HCT116 (cell line): ENCODE measurements at regions not wholly inside any gene's neighbourhood (a gene's known extent, or its start where the extent isn't known, plus 50 kb on each side); places are given as distances from the start of the nearest gene placed in this dataset.

ENCODE experiments used
- ATAC-seq: fragments of 200-7000 bp; cut with Tn5 transposase; 2 replicates; pipeline ENCODE4 v1.9.1; 2020; ENCODE audit warnings: mild to moderate bottlenecking, moderate library complexity
- BruUV-seq: library from RNA; stranded (reverse); fragments of 400-500 nt; replicated peaks from 2 replicates; lab custom pipeline; 2021; lab: Mats Ljungman, UMichigan
- CTCF ChIA-PET: fragments of 300-600 bp; sonication (Branson Sonifier 250); formaldehyde crosslinking; loops from one replicate; lab custom pipeline; 2021; ENCODE audit warnings: antibody characterized with exemption; lab: Charles Lee
- POLR2A ChIA-PET: fragments of 300-600, 350-600 bp; sonication (Branson Sonifier 250); formaldehyde crosslinking; loops from one replicate; lab custom pipeline; 2021; ENCODE audit warnings: antibody characterized with exemption; lab: Charles Lee
- RAD21 ChIA-PET, 2 experiments: fragments of 300-600 bp; sonication (Branson Sonifier 250); formaldehyde crosslinking; loops; one replicate each; lab custom pipeline; 2023; ENCODE audit warnings: low total read pairs in 2 of 2; ENCODE audit not compliant: uncharacterized antibody in 2 of 2, unreplicated experiment in 2 of 2, low non-redundant PET in 1 of 2; lab: Charles Lee
- DNase-seq: peaks from one replicate; pipeline ENCODE4 v3.0.0-alpha.2; 2010; ENCODE audit warnings: low read depth, low spot score
- H2AFZ ChIP-seq: fragments of 200-600 bp; shearing (Covaris generic), sonication (generic); 2 replicates; pipeline ENCODE4 v1.6.1; 2017; ENCODE audit warnings: low read depth, mixed run types, mixed read lengths, antibody characterized with exemption, low read length; ENCODE audit not compliant: poor library complexity, severe bottlenecking
- H3K27ac ChIP-seq: 2 replicates; pipeline ENCODE4 v1.5.1; 2012; ENCODE audit warnings: low read depth, low read length
- H3K27me3 ChIP-seq: fragments of 200-600 bp; sonication (generic); 2 replicates; pipeline ENCODE4 v1.6.1; 2016; ENCODE audit warnings: mixed run types, low read length, mixed read lengths; ENCODE audit not compliant: insufficient read depth
- H3K36me3 ChIP-seq, 2 experiments: fragments of 200-500 bp in 1 of 2; fragments of 200-600 bp in 1 of 2; sonication (Bioruptor generic) in 1 of 2; sonication (generic) in 1 of 2; 2 replicates each; pipeline versions ENCODE4 v1.5.1 to v1.6.1; 2014 to 2016; ENCODE audit warnings: low read length in 2 of 2, inconsistent platforms in 1 of 2, mixed read lengths in 1 of 2, mixed run types in 1 of 2; ENCODE audit not compliant: insufficient read depth in 2 of 2, control insufficient read depth in 1 of 2
- H3K4me1 ChIP-seq, 2 experiments: fragments of 200-600 bp in 1 of 2; sonication (generic) in 1 of 2; 2 replicates each; pipeline versions ENCODE4 v1.5.1 to v1.6.1; 2012 to 2017; ENCODE audit warnings: low read length in 2 of 2, inconsistent platforms in 1 of 2, mild to moderate bottlenecking in 1 of 2, mixed read lengths in 1 of 2, mixed run types in 1 of 2, moderate library complexity in 1 of 2; ENCODE audit not compliant: insufficient read depth in 2 of 2, control insufficient read depth in 1 of 2
- H3K4me2 ChIP-seq: fragments of 200-600 bp; sonication (generic); 2 replicates; pipeline ENCODE4 v1.6.1; 2017; ENCODE audit warnings: mixed run types, low read length, mixed read lengths
- H3K4me3 ChIP-seq, 2 experiments: fragments of 200-600 bp in 1 of 2; sonication (generic) in 1 of 2; replicated peaks in 1 of 2; 2 replicates each; pipeline ENCODE4 v1.5.1; 2011 to 2016; ENCODE audit warnings: low read length in 2 of 2, control low read depth in 1 of 2, low read depth in 1 of 2, mild to moderate bottlenecking in 1 of 2, mixed read lengths in 1 of 2, mixed run types in 1 of 2
- H3K79me2 ChIP-seq: fragments of 200-600 bp; sonication (generic); 2 replicates; pipeline ENCODE4 v1.6.1; 2017; ENCODE audit warnings: mild to moderate bottlenecking, mixed run types, low read length, moderate library complexity, mixed read lengths; ENCODE audit not compliant: insufficient read depth
- H3K9ac ChIP-seq: fragments of 200-600 bp; sonication (generic); 2 replicates; pipeline ENCODE4 v1.6.1; 2016; ENCODE audit warnings: low read length, mixed read lengths
- H3K9me2 ChIP-seq: fragments of 200-600 bp; sonication (generic), shearing (Covaris generic); 2 replicates; pipeline ENCODE4 v1.6.1; 2017; ENCODE audit warnings: mixed run types, mild to moderate bottlenecking, moderate library complexity; ENCODE audit not compliant: insufficient read depth
- H3K9me3 ChIP-seq, 2 experiments: fragments of 200-500 bp in 1 of 2; fragments of 200-600 bp in 1 of 2; sonication (Bioruptor generic) in 1 of 2; sonication (generic) in 1 of 2; 2 replicates each; pipeline ENCODE4 v1.6.1; 2014 to 2017; ENCODE audit warnings: low read length in 2 of 2, mixed read lengths in 2 of 2, inconsistent platforms in 1 of 2, low read depth in 1 of 2, mild to moderate bottlenecking in 1 of 2, mixed run types in 1 of 2, moderate library complexity in 1 of 2; ENCODE audit not compliant: control insufficient read depth in 1 of 2, insufficient read depth in 1 of 2
- H4K20me1 ChIP-seq: fragments of 200-600 bp; sonication (generic), shearing (Covaris generic); 2 replicates; pipeline ENCODE4 v1.6.1; 2017; ENCODE audit warnings: mixed run types, mild to moderate bottlenecking, moderate library complexity; ENCODE audit not compliant: insufficient read depth
- ATF3 ChIP-seq: IDR thresholded peaks from 2 replicates; pipeline ENCODE4 v1.6.1; 2012
- CTCF ChIP-seq, 3 experiments: fragments of 200-600 bp in 1 of 3; sonication (generic) in 1 of 3; IDR thresholded peaks in 2 of 3; conservative IDR thresholded peaks in 1 of 3; 2 replicates each; pipeline ENCODE4 v1.5.1; 2012 to 2017; ENCODE audit warnings: low read depth in 2 of 3, low read length in 2 of 3, antibody characterized with exemption in 1 of 3, borderline replicate concordance in 1 of 3, control low read depth in 1 of 3, mild to moderate bottlenecking in 1 of 3, mixed read lengths in 1 of 3, mixed run types in 1 of 3, moderate library complexity in 1 of 3; ENCODE audit not compliant: insufficient read depth in 1 of 3
- EZH2 ChIP-seq: fragments of 200-600 bp; sonication (generic); IDR thresholded peaks from 2 replicates; pipeline ENCODE4 v1.6.1; 2017; ENCODE audit warnings: antibody characterized with exemption, mixed run types
- REST ChIP-seq: IDR thresholded peaks from 2 replicates; pipeline ENCODE4 v1.6.1; 2012; ENCODE audit warnings: low read depth
- intact Hi-C: fragments of 100-400 bp; cut with micrococcal nuclease; formaldehyde crosslinking; loops from 2 replicates; pipeline ENCODE4 v1.10.0; 2022

- no peak for TF ChIP-seq REST
These were observed 251.0 kb downstream of the STIM2 start (continued) for GRCh38 chr4:27111627-27112026.

- ChIA-PET POLR2A (no interaction called here), RAD21 (no interaction called here), CTCF (no interaction called here)
- DNase-seq (no peak), ATAC-seq (no peak)
- Histone ChIP-seq H3K4me1 (no peaks in the 10 kb centered on the region), H3K9me3 (no peaks in the 10 kb centered on the region), H3K9ac (no peak overlapping the region), H3K27me3 (peaks cover 26% of the 10 kb centered on the region), H3K4me2 (no peak overlapping the region), H3K79me2 (no peaks in the 10 kb centered on the region), H3K36me3 (no peaks in the 10 kb centered on the region), H3K4me3 (no peak overlapping the region), H2AFZ (no peak overlapping the region), H3K9me2 (no peaks in the 10 kb centered on the region), H3K27ac (no peak overlapping the region), H4K20me1 (no peaks in the 10 kb centered on the region)
- BruUV-seq: no TSS peak
- TF ChIP-seq REST (peak; percentile 26), EZH2 (no peak), CTCF (IDR thresholded peaks at IDR 0.05 in 2 of 3, conservative IDR thresholded peaks at IDR 0.05 in 1 of 3; ENCODE audit: borderline replicate concordance in 1 of 3, insufficient read depth in 1 of 3, low read depth in 2 of 3, low read length in 2 of 3) (no peak), ATF3 (no peak)
- intact Hi-C loops: no loop called here
These were observed 251.9 kb downstream of the STIM2 start for GRCh38 chr4:27112587-27112986.
